ENCODE measurements at regions not wholly inside any gene's neighbourhood (a gene's known extent, or its start where the extent isn't known, plus 50 kb on each side); places are given as distances from the start of the nearest gene placed in this dataset.

- TF ChIP-seq CTCF (IDR thresholded peaks at IDR 0.05) (no peak), POLR2A (IDR thresholded peaks at IDR 0.05) (no peak), EP300 (IDR thresholded peaks at IDR 0.05) (no peak)
These were observed 497.2 kb upstream of the CDH4 start for GRCh38 chr20:60754856-60755255.
